Suprapubic skin (tissue), 4 donors: ENCODE measurements at regions not wholly inside any gene's neighbourhood (a gene's known extent, or its start where the extent isn't known, plus 50 kb on each side); places are given as distances from the start of the nearest gene placed in this dataset.

ENCODE experiments used
- DNase-seq, 2 donors: peaks; one replicate each; pipeline ENCODE4 v3.0.0-alpha.2; 2019; ENCODE audit warnings: low spot score in 2 of 2
- H3K27ac ChIP-seq: fragments of 200-600 bp; sonication (generic); one replicate; pipeline ENCODE4 v1.5.1; 2019
- H3K27me3 ChIP-seq: fragments of 200-600 bp; sonication (generic); one replicate; pipeline ENCODE4 v1.5.1; 2019
- H3K36me3 ChIP-seq: fragments of 200-600 bp; sonication (generic); one replicate; pipeline ENCODE4 v1.5.1; 2019
- H3K4me1 ChIP-seq: fragments of 200-600 bp; sonication (generic); one replicate; pipeline ENCODE4 v1.5.1; 2019
- H3K4me3 ChIP-seq: fragments of 200-600 bp; sonication (generic); one replicate; pipeline ENCODE4 v1.5.1; 2019; ENCODE audit warnings: mild to moderate bottlenecking
- H3K9me3 ChIP-seq: fragments of 200-600 bp; sonication (generic); one replicate; pipeline ENCODE4 v1.5.1; 2019
- CTCF ChIP-seq, 2 donors: fragments of 200-600 bp in 1 of 2; fragments of 450-650 bp in 1 of 2; sonication (generic) in 1 of 2; IDR thresholded peaks; one replicate each; pipeline ENCODE4 v1.5.1; 2016 to 2019; ENCODE audit warnings: antibody characterized with exemption in 2 of 2, mild to moderate bottlenecking in 1 of 2, moderate library complexity in 1 of 2
- EP300 ChIP-seq: sonication (generic); formaldehyde crosslinking; IDR thresholded peaks from one replicate; pipeline ENCODE4 v1.6.1; 2017; ENCODE audit warnings: antibody characterized with exemption
- POLR2A ChIP-seq, 2 donors: fragments of 450-650 bp; IDR thresholded peaks; one replicate each; pipeline ENCODE4 v1.6.1; 2017; ENCODE audit warnings: antibody characterized with exemption in 2 of 2, mild to moderate bottlenecking in 2 of 2, moderate library complexity in 2 of 2
- POLR2AphosphoS5 ChIP-seq, 3 donors: sonication (generic); formaldehyde crosslinking; IDR thresholded peaks; one replicate each; pipeline ENCODE4 v1.6.1; 2017; ENCODE audit warnings: antibody characterized with exemption in 3 of 3
- WGBS: methylation state at CpG from one replicate; pipeline ENCODE4 v1.1.5; 2018; 5-methylcytosine and 5-hydroxymethylcytosine counted together

GRCh38 chr11:82059505-82059904, 674.2 kb downstream of the FAM181B start:
- no peaks in the 10 kb centered on the region for H3K27me3 ChIP-seq
- no peaks in the 10 kb centered on the region for H3K9me3 ChIP-seq
- no peak overlapping the region for H3K27ac ChIP-seq
- 86% methylated on average over 3 of the region's 3 CpGs for WGBS
- H3K4me1 ChIP-seq = no peaks in the 10 kb centered on the region
- TF ChIP-seq POLR2AphosphoS5 (IDR thresholded peaks at IDR 0.05) (no peak), POLR2A (IDR thresholded peaks at IDR 0.05) (no peak), EP300 (no peak), CTCF (IDR thresholded peaks at IDR 0.05) (no peak)
- DNase-seq = no peak
- no peaks in the 10 kb centered on the region for H3K36me3 ChIP-seq
- H3K4me3 ChIP-seq = no peak overlapping the region

- 54% methylated on average over 1 of the region's 1 CpG for WGBS
Observed at GRCh38 chr11:82056450-82056849, 677.2 kb downstream of the FAM181B start.

GRCh38 chr11:82049199-82049598, 684.5 kb downstream of the FAM181B start:
- no peak for DNase-seq
- H3K36me3 ChIP-seq = no peaks in the 10 kb centered on the region
- no peaks in the 10 kb centered on the region for H3K9me3 ChIP-seq
- TF ChIP-seq CTCF (IDR thresholded peaks at IDR 0.05) (no peak), POLR2A (IDR thresholded peaks at IDR 0.05) (no peak), POLR2AphosphoS5 (IDR thresholded peaks at IDR 0.05) (no peak), EP300 (no peak)
- no peaks in the 10 kb centered on the region for H3K4me1 ChIP-seq
- WGBS = 78% methylated on average over 2 of the region's 3 CpGs
- H3K4me3 ChIP-seq = no peak overlapping the region
- H3K27ac ChIP-seq = no peak overlapping the region
- no peaks in the 10 kb centered on the region for H3K27me3 ChIP-seq

More at GRCh38 chr11:82056450-82056849, 677.2 kb downstream of the FAM181B start:
- no peaks in the 10 kb centered on the region for H3K27me3 ChIP-seq
- no peak overlapping the region for H3K27ac ChIP-seq
- no peaks in the 10 kb centered on the region for H3K4me1 ChIP-seq
- TF ChIP-seq POLR2AphosphoS5 (IDR thresholded peaks at IDR 0.05) (no peak), CTCF (IDR thresholded peaks at IDR 0.05) (no peak), POLR2A (IDR thresholded peaks at IDR 0.05) (no peak), EP300 (no peak)
- DNase-seq = no peak
- H3K36me3 ChIP-seq = no peaks in the 10 kb centered on the region
- no peaks in the 10 kb centered on the region for H3K9me3 ChIP-seq
- no peak overlapping the region for H3K4me3 ChIP-seq

- no peaks in the 10 kb centered on the region for H3K36me3 ChIP-seq
- 90% methylated on average over 1 of the region's 1 CpG for WGBS
- no peaks in the 10 kb centered on the region for H3K4me1 ChIP-seq
- no peak overlapping the region for H3K4me3 ChIP-seq
- no peak for DNase-seq
- TF ChIP-seq POLR2AphosphoS5 (IDR thresholded peaks at IDR 0.05) (no peak), POLR2A (IDR thresholded peaks at IDR 0.05) (no peak), CTCF (IDR thresholded peaks at IDR 0.05) (no peak)
- H3K27ac ChIP-seq = no peak overlapping the region
- no peaks in the 10 kb centered on the region for H3K27me3 ChIP-seq
- H3K9me3 ChIP-seq = no peaks in the 10 kb centered on the region
Observed at GRCh38 chr11:82047200-82047599, 686.5 kb downstream of the FAM181B start.

GRCh38 chr11:82046778-82047177, 686.9 kb downstream of the FAM181B start:
- Histone ChIP-seq H3K4me1 (no peaks in the 10 kb centered on the region), H3K9me3 (no peaks in the 10 kb centered on the region), H3K36me3 (no peaks in the 10 kb centered on the region), H3K27me3 (no peaks in the 10 kb centered on the region), H3K27ac (no peak overlapping the region), H3K4me3 (no peak overlapping the region)
- 41% methylated on average over 1 of the region's 1 CpG for WGBS
- DNase-seq = no peak
- TF ChIP-seq POLR2A (IDR thresholded peaks at IDR 0.05) (no peak), EP300 (no peak), CTCF (IDR thresholded peaks at IDR 0.05) (no peak), POLR2AphosphoS5 (IDR thresholded peaks at IDR 0.05) (no peak)
